Kidney (tissue), 13 donors: ENCODE measurements at regions not wholly inside any gene's neighbourhood (a gene's known extent, or its start where the extent isn't known, plus 50 kb on each side); places are given as distances from the start of the nearest gene placed in this dataset.
"Not testable (repeated sequence)": the region's sequence is repeated elsewhere in the genome, so short reads cannot be mapped to it uniquely, and the experiment has no call there.

ENCODE experiments used
- DNase-seq, 5 donors: peaks; one replicate each; pipeline ENCODE4 v3.0.0-alpha.2; 2013 to 2020
- FAIRE-seq: peaks from 2 replicates; lab custom pipeline; 2012; peaks lifted over from hg19 to GRCh38; lab: Jason Lieb, UNC
- H3K27ac ChIP-seq, 2 donors: one replicate each; pipeline ENCODE4 v1.7.0; 2013; ENCODE audit warnings: low read depth in 2 of 2, low read length in 2 of 2, inconsistent platforms in 1 of 2
- H3K27me3 ChIP-seq: one replicate; pipeline ENCODE4 v1.7.1; 2013; ENCODE audit warnings: low read length, inconsistent platforms; ENCODE audit not compliant: control insufficient read depth, insufficient read depth
- H3K36me3 ChIP-seq, 3 donors: one replicate each; pipeline versions ENCODE4 v1.7.0 to v1.7.1; 2013; ENCODE audit warnings: low read length in 3 of 3, control low read depth in 1 of 3, inconsistent platforms in 1 of 3; ENCODE audit not compliant: insufficient read depth in 3 of 3, control insufficient read depth in 2 of 3
- H3K4me1 ChIP-seq, 3 donors: one replicate each; pipeline versions ENCODE4 v1.7.0 to v1.7.1; 2013; ENCODE audit warnings: low read length in 3 of 3, inconsistent platforms in 1 of 3, low read depth in 1 of 3; ENCODE audit not compliant: control insufficient read depth in 2 of 3, insufficient read depth in 2 of 3
- H3K4me3 ChIP-seq, 3 donors: one replicate each; pipeline versions ENCODE4 v1.7.0 to v1.8.1; 2013; ENCODE audit warnings: low read length in 3 of 3, control low read depth in 1 of 3, inconsistent platforms in 1 of 3
- H3K9ac ChIP-seq, 3 donors: one replicate each; pipeline versions ENCODE4 v1.7.0 to v1.7.1; 2013; ENCODE audit warnings: low read length in 3 of 3, control low read depth in 1 of 3, inconsistent platforms in 1 of 3
- H3K9me3 ChIP-seq, 3 donors: one replicate each; pipeline versions ENCODE4 v1.7.0 to v1.7.1; 2013; ENCODE audit warnings: low read length in 3 of 3, control low read depth in 1 of 3, inconsistent platforms in 1 of 3; ENCODE audit not compliant: control insufficient read depth in 2 of 3, insufficient read depth in 1 of 3
- CTCF ChIP-seq: IDR thresholded peaks from 3 replicates; pipeline ENCODE4 v1.5.1; 2012; ENCODE audit warnings: mild to moderate bottlenecking, moderate library complexity, borderline replicate concordance; ENCODE audit not compliant: insufficient read depth; ENCODE audit errors: extremely low read depth
- intact Hi-C: fragments of 100-400 bp; cut with DNase I; formaldehyde crosslinking; loops from one replicate; pipeline ENCODE4 v1.11.1; 2022
- donor health status: control.
- donor health status: control.
- donor health status: control.
- donor health status: control.
- donor health status: control.
- donor health status: DM: yes; HTN: yes; CAD: no.
- donor health status: Normal renal cell carcinoma (clear cell type).

DNA sequence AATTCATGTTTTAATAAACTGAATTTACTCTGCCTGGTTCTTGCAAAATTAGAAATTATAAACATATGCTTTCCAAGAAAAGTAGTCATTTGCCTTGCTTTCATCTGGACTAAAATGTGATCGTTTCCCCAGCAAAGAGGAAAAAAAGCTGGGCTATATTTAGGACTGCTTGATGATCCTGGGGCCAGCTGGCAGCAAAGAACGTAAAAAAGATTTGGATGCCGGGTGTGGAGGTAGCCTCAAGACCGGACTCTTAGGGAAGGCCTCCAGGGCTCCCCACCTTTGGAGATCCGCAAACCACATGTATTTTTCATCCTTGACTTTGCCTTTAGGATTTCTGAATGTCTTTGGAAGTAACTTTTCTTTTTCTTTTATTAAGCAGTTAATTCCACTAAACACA lies 156.1 kb upstream of the SEMA6A start:
- Histone ChIP-seq H3K36me3 (no peaks in the 10 kb centered on the region), H3K9ac (no peak overlapping the region), H3K4me1 (no peaks in the 10 kb centered on the region), H3K27me3 (no peaks in the 10 kb centered on the region), H3K27ac (no peak overlapping the region), H3K4me3 (no peak overlapping the region), H3K9me3 (no peaks in the 10 kb centered on the region)
- FAIRE-seq: no peak
- DNase-seq: no peak
- TF ChIP-seq CTCF: no peak
- intact Hi-C loops: no loop called here

DNA sequence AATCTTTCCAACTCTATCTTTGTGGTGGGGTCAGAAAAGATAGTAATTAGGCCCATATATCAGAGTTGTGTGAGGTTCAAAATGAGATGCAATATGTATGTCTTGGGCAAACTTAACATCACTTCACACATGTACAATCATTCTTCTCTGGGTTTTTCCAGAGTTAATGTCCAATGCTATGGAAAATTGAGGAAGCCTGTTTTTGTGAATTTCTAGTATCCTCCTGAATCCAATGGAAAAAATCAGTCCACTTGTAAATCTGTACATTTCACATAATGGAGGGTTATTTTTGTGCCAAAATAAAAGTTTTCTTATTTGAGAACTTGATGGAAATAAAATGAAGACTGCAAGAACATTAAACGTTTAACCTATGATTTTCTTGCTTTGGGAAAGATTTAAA lies 155.6 kb upstream of the SEMA6A start:
- intact Hi-C loops: no loop called here
- no peaks in the 10 kb centered on the region for H3K9me3 ChIP-seq
- no peaks in the 10 kb centered on the region for H3K36me3 ChIP-seq
- H3K4me3 ChIP-seq: no peak overlapping the region
- no peaks in the 10 kb centered on the region for H3K4me1 ChIP-seq
- H3K27ac ChIP-seq: no peak overlapping the region
- no peak overlapping the region for H3K9ac ChIP-seq
- TF ChIP-seq CTCF: no peak
- no peak for DNase-seq
- no peak for FAIRE-seq
- no peaks in the 10 kb centered on the region for H3K27me3 ChIP-seq

DNA sequence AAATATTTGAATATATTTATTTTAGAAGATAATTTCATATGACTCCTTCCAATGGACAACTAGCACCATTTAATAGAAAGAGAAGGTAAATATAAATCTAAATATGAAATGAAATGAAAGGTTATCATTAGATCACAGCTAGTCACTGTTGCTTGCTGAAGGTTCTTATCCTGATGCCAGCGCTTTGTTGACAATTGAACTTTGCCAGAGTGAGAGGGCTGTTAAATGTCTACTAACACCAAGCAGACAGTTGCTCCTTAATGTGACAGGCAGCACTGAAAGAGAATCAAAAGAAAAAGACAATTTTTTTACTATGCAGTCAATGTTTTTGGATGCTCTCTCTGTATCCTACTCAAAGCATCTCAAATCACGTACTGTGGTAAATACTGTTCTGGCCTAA lies 152.6 kb upstream of the SEMA6A start:
- no peaks in the 10 kb centered on the region for H3K4me1 ChIP-seq
- H3K9me3 ChIP-seq: no peaks in the 10 kb centered on the region
- DNase-seq: no peak
- no peak for FAIRE-seq
- no peaks in the 10 kb centered on the region for H3K36me3 ChIP-seq
- no peak overlapping the region for H3K27ac ChIP-seq
- H3K27me3 ChIP-seq: no peaks in the 10 kb centered on the region
- intact Hi-C loops: no loop called here
- H3K4me3 ChIP-seq: no peak overlapping the region
- no peak overlapping the region for H3K9ac ChIP-seq
- no peak for TF ChIP-seq CTCF

DNA sequence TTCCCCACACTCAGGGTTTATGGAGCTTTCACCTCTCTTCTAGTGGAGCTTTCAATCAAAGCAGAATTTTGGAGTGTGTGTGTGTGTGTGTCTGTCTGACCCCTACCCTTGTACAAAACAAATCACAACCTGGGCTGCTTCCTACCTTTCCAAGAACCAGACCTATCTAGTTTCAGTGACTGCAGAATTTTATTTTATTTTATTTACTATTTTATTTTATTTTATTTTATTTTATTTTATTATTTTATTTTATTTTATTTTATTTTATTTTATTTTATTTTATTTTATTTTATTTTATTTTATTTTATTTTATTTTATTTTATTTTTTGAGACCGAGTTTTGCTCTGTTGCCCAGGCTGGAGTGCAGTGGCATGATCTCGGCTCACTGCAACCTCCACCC lies 151.6 kb upstream of the SEMA6A start:
- H3K9me3 ChIP-seq, DNase-seq, H3K27me3 ChIP-seq, intact Hi-C loops, H3K36me3 ChIP-seq, H3K9ac ChIP-seq, H3K4me3 ChIP-seq, H3K4me1 ChIP-seq, H3K27ac ChIP-seq, FAIRE-seq: not testable (repeated sequence)
